PC-9 (cell line): ENCODE measurements at regions not wholly inside any gene's neighbourhood (a gene's known extent, or its start where the extent isn't known, plus 50 kb on each side); places are given as distances from the start of the nearest gene placed in this dataset.

Source experiments
- BruUV-seq: library from RNA; stranded (reverse); fragments of 400-500 nt; replicated peaks from 2 replicates; lab custom pipeline; 2021; lab: Mats Ljungman, UMichigan
- CTCF ChIA-PET: fragments of 300-600 bp; sonication (Branson Sonifier 250); formaldehyde crosslinking; loops from one replicate; lab custom pipeline; 2022; ENCODE audit warnings: antibody characterized with exemption; lab: Charles Lee
- POLR2A ChIA-PET: fragments of 300-600 bp; sonication (Branson Sonifier 250); formaldehyde crosslinking; loops from one replicate; lab custom pipeline; 2022; ENCODE audit warnings: antibody characterized with exemption; ENCODE audit not compliant: unreplicated experiment; lab: Charles Lee
- DNase-seq, 2 experiments: peaks; one replicate each; pipeline versions ENCODE4 v3.0.0 to v3.0.0-alpha.2; 2015 to 2022; ENCODE audit warnings: mixed read lengths in 1 of 2
- H2AFZ ChIP-seq: fragments of 200-600 bp; sonication (generic); 2 replicates; pipeline ENCODE4 v1.8.1; 2017; ENCODE audit warnings: antibody characterized with exemption
- H3F3A ChIP-seq: fragments of 200-600 bp; sonication (generic); 2 replicates; pipeline ENCODE4 v1.8.1; 2017; ENCODE audit warnings: antibody characterized with exemption, mild to moderate bottlenecking, low read depth; ENCODE audit not compliant: insufficient read depth
- H3K27ac ChIP-seq: fragments of 200-600 bp; sonication (generic); 2 replicates; pipeline ENCODE4 v1.6.1; 2016; ENCODE audit warnings: mixed run types
- H3K27me3 ChIP-seq: fragments of 200-600 bp; sonication (generic); 2 replicates; pipeline ENCODE4 v1.6.1; 2016; ENCODE audit warnings: low read depth, mixed run types; ENCODE audit not compliant: insufficient read depth
- H3K36me3 ChIP-seq: fragments of 200-600 bp; sonication (generic); 2 replicates; pipeline ENCODE4 v1.6.1; 2016; ENCODE audit warnings: low read depth, mixed run types
- H3K4me1 ChIP-seq: fragments of 200-600 bp; sonication (generic); replicated peaks from 2 replicates; pipeline ENCODE4 v1.6.1; 2016; ENCODE audit warnings: mixed run types; ENCODE audit not compliant: insufficient read depth
- H3K4me2 ChIP-seq: fragments of 200-600 bp; sonication (generic); 2 replicates; pipeline ENCODE4 v1.6.1; 2017; ENCODE audit warnings: mixed run types
- H3K4me3 ChIP-seq: fragments of 200-600 bp; sonication (generic); 2 replicates; pipeline ENCODE4 v1.6.1; 2016; ENCODE audit warnings: mixed run types
- H3K79me2 ChIP-seq: fragments of 200-600 bp; sonication (generic); 2 replicates; pipeline ENCODE4 v1.6.1; 2017; ENCODE audit warnings: low read depth, mixed run types
- H3K9me2 ChIP-seq: fragments of 200-600 bp; sonication (generic); 2 replicates; pipeline ENCODE4 v1.8.1; 2017; ENCODE audit warnings: mild to moderate bottlenecking; ENCODE audit not compliant: insufficient read depth
- H3K9me3 ChIP-seq: fragments of 200-600 bp; sonication (generic); 2 replicates; pipeline ENCODE4 v1.8.1; 2016; ENCODE audit warnings: low read depth; ENCODE audit not compliant: insufficient read depth
- H4K20me1 ChIP-seq: fragments of 200-600 bp; sonication (generic); 2 replicates; pipeline ENCODE4 v1.8.1; 2017; ENCODE audit not compliant: insufficient read depth
- CTCF ChIP-seq: fragments of 200-600 bp; sonication (generic); conservative IDR thresholded peaks from 2 replicates; pipeline ENCODE4 v1.6.1; 2017; ENCODE audit warnings: mixed run types, antibody characterized with exemption, mild to moderate bottlenecking, moderate library complexity
- EZH2 ChIP-seq: fragments of 200-600 bp; sonication (generic); IDR thresholded peaks from 2 replicates; pipeline ENCODE4 v1.8.0; 2017; ENCODE audit warnings: antibody characterized with exemption, low read depth
- intact Hi-C: fragments of 100-400 bp; cut with micrococcal nuclease; formaldehyde crosslinking; loops from one replicate; pipeline ENCODE4 v1.10.0; 2022; ENCODE audit not compliant: unreplicated experiment

- H4K20me1 ChIP-seq = no peaks in the 10 kb centered on the region
- no peak overlapping the region for H3K27ac ChIP-seq
- H2AFZ ChIP-seq = no peak overlapping the region
- H3K36me3 ChIP-seq = no peaks in the 10 kb centered on the region
- ChIA-PET CTCF (no interaction called here), POLR2A (no interaction called here)
- H3K4me2 ChIP-seq = no peak overlapping the region
- no peaks in the 10 kb centered on the region for H3K4me1 ChIP-seq
- no peaks in the 10 kb centered on the region for H3K9me2 ChIP-seq
- intact Hi-C loops = no loop called here
- BruUV-seq = no TSS peak
- no peak for TF ChIP-seq CTCF
- no peak for TF ChIP-seq EZH2
- H3K4me3 ChIP-seq = no peak overlapping the region
- no peaks in the 10 kb centered on the region for H3K79me2 ChIP-seq
- H3K27me3 ChIP-seq = no peaks in the 10 kb centered on the region
- no peak for DNase-seq
- no peaks in the 10 kb centered on the region for H3F3A ChIP-seq
- H3K9me3 ChIP-seq = no peaks in the 10 kb centered on the region; the same call in 1 of the 2 replicates
Measured at GRCh38 chr2:140033638-140034037, 1253.4 kb upstream of the NXPH2 start.

GRCh38 chr2:140027966-140028365 lies 1247.8 kb upstream of the NXPH2 start:
- H3K4me2 ChIP-seq = no peak overlapping the region
- no peaks in the 10 kb centered on the region for H3K36me3 ChIP-seq
- BruUV-seq = no TSS peak
- no peak overlapping the region for H2AFZ ChIP-seq
- no peaks in the 10 kb centered on the region for H4K20me1 ChIP-seq
- no peaks in the 10 kb centered on the region for H3K79me2 ChIP-seq
- no peak overlapping the region for H3K27ac ChIP-seq
- intact Hi-C loops = no loop called here
- no peak for TF ChIP-seq CTCF
- TF ChIP-seq EZH2 = no peak
- no peaks in the 10 kb centered on the region for H3F3A ChIP-seq
- no peaks in the 10 kb centered on the region for H3K27me3 ChIP-seq
- H3K9me2 ChIP-seq = no peaks in the 10 kb centered on the region
- DNase-seq = no peak
- no peaks in the 10 kb centered on the region for H3K9me3 ChIP-seq
- POLR2A ChIA-PET = no interaction called here
- CTCF ChIA-PET = no interaction called here
- H3K4me1 ChIP-seq = no peaks in the 10 kb centered on the region
- H3K4me3 ChIP-seq = no peak overlapping the region

- no peak for DNase-seq
- ChIA-PET CTCF (no interaction called here), POLR2A (no interaction called here)
- no peak for TF ChIP-seq EZH2
- no peak for TF ChIP-seq CTCF
- Histone ChIP-seq H3K79me2 (no peaks in the 10 kb centered on the region), H3K27ac (no peak overlapping the region), H3K4me2 (no peak overlapping the region), H3F3A (no peaks in the 10 kb centered on the region), H2AFZ (no peak overlapping the region), H4K20me1 (no peaks in the 10 kb centered on the region), H3K9me3 (no peaks in the 10 kb centered on the region), H3K9me2 (no peaks in the 10 kb centered on the region), H3K4me3 (no peak overlapping the region), H3K36me3 (no peaks in the 10 kb centered on the region), H3K27me3 (no peaks in the 10 kb centered on the region), H3K4me1 (no peaks in the 10 kb centered on the region)
- intact Hi-C loops = no loop called here
- no TSS peak for BruUV-seq
Measured at GRCh38 chr2:140027320-140027719, 1247.1 kb upstream of the NXPH2 start.
